Fibroblast of the aortic adventitia (primary cell): ENCODE measurements at regions not wholly inside any gene's neighbourhood (a gene's known extent, or its start where the extent isn't known, plus 50 kb on each side); places are given as distances from the start of the nearest gene placed in this dataset.

Experiments used
- DNase-seq: peaks from one replicate; pipeline ENCODE4 v3.0.0-alpha.2; 2010; ENCODE audit warnings: low read depth
- H3K4me3 ChIP-seq: 2 replicates; pipeline ENCODE4 v1.5.1; 2011; ENCODE audit warnings: low read depth, mild to moderate bottlenecking, control low read depth, low read length, moderate library complexity
- TF ChIP-seq, protein P1 (sequence below): IDR thresholded peaks from 2 replicates; pipeline ENCODE4 v1.5.1; 2011; ENCODE audit warnings: mild to moderate bottlenecking, low read length, control low read depth, inconsistent platforms; ENCODE audit not compliant: insufficient read depth

DNA sequence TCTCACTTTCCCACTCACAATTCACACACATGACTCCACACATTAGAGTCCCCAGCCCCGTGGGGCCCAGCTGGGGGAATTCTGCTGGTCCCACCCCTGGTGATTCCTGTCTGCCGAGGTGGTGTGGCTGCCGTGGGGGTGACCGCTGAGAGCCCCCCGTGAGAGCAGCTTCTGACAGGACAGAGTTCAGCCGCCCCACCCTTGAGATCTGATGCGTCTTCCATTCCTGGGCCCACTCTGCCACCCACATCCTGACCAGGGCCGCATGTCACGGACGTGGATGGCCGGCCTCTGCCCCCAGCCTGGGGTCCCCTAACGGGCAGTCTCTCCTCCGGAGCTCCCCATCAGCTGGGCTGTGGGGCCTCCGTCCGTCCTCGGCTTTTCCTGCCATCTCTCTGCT lies 240.1 kb upstream of the PITRM1 start:
- TF ChIP-seq, protein P1, sequence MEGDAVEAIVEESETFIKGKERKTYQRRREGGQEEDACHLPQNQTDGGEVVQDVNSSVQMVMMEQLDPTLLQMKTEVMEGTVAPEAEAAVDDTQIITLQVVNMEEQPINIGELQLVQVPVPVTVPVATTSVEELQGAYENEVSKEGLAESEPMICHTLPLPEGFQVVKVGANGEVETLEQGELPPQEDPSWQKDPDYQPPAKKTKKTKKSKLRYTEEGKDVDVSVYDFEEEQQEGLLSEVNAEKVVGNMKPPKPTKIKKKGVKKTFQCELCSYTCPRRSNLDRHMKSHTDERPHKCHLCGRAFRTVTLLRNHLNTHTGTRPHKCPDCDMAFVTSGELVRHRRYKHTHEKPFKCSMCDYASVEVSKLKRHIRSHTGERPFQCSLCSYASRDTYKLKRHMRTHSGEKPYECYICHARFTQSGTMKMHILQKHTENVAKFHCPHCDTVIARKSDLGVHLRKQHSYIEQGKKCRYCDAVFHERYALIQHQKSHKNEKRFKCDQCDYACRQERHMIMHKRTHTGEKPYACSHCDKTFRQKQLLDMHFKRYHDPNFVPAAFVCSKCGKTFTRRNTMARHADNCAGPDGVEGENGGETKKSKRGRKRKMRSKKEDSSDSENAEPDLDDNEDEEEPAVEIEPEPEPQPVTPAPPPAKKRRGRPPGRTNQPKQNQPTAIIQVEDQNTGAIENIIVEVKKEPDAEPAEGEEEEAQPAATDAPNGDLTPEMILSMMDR: no peak
- H3K4me3 ChIP-seq: no peak overlapping the region
- no peak for DNase-seq

DNA sequence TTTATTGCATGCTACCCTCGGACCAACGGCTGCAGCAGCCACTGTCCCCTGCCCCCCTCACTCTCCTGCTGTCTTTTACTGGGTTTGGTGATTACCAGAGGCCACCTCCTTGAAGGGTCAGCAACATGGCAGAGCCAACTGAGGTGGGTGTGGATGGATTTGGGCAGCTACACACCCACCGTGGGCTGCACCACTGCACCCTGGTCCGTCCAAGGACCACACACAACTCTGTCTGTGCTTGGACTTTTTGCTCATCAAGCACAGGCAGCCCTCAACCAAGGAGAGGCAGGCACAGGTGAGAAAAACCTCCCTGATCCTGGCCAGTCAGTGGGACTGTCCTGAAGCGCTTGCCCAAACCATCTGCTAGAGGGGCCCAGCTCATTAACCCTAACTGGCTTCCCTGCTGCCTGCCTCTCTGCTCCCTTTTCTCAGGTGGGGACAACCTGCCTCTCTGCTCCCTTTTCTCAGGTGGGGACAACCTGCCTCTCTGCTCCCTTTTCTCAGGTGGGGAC lies 239.5 kb upstream of the PITRM1 start:
- H3K4me3 ChIP-seq: no peak overlapping the region
- TF ChIP-seq, protein P1: no peak
- no peak for DNase-seq

DNA sequence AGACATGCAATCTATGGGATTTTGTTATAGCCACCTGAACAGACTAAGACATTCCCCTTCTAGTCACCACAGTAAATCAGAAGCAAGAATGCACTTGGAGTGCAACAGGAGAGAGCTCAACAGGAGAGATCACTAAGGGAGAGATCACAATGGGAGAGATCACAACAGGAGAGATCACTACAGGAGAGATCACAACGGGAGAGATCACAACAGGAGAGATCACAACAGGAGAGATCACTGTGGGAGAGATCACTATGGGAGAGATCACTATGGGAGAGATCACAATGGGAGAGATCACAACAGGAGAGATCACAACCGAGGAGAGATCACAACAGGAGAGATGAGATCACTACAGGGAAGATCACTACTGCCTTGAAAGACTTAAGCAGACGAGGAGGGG lies 238.5 kb upstream of the PITRM1 start:
- no peak overlapping the region for H3K4me3 ChIP-seq
- no peak for DNase-seq
- TF ChIP-seq, protein P1: no peak

DNA sequence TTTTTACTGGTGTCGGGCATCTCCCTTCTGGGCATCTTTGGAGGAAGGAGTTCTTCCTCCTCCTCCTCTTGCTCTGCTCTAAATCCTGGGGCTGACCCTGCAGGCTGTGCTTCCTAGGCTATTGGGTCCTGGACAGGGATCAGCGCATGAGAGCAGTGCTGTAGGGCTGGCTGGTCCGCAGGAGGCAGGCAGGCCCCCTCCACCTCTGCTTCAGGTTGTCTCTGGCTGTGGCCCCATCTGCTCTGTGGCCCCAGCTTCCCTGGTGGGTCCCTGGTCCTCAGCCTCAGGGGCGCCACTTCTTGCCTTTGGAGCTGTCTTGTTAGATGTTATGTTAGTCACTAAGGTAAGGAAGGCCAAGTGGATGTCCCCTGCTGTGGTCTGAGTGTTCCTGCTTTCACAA lies 237.3 kb upstream of the PITRM1 start:
- TF ChIP-seq, protein P1: no peak
- H3K4me3 ChIP-seq: no peak overlapping the region
- no peak for DNase-seq

DNA sequence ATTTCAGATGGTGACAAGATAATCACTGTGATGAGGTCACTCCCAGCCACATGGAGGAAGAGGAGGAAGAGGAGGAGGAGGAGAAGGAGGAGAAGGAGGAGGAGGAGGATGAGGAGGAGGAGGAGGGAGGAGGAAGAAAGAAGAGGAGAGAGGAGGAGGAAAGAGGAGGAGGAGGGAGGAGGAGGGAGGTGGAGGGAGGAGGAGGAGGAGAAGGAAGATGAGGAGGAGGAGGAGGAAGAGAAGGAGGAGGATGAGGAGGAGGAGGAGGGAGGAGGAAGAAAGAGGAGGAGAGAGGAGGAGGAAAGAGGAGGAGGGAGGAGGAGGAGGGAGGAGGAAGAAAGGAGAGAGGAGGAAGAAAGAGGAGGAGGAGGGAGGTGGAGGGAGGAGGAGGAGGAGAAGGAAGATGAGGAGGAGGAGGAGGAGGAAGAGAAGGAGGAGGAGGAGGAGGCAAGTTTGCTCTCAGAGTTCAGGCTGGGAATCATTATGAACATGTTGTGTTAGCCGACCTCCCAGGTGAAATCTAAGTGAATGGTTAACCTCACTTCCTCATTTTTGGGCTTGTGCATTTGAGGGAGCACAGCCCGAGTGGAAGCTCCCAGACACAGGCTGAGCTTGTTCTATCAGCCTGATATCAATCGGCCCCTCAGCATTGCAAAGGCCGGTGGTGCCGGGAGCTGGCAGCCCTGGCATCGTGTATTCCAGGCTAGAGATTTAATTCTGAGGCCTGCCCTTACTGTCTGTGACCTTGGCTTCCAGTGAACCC lies 236.2 kb upstream of the PITRM1 start:
- DNase-seq: no peak
- TF ChIP-seq, protein P1: no peak
- no peak overlapping the region for H3K4me3 ChIP-seq

DNA sequence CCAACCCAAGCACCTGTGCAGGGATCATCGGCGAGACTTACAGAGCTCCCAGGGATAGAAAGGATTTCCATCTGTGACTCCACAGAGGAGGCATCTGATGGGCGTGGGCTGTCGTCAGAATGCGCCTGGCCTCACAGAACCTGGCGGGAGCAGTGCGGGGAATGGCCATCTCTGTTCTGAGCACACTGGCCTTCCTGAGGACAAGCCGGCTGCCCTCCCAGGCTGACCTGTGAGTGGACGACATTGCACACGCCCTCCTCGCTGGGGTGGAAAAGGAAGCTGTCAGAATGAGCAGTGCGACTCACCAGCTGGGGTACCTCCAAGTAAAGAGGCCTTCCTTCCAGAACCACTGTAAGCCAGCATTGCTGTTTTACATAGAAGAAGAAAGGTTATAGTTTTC lies 234.6 kb upstream of the PITRM1 start:
- peak; percentile 61 for DNase-seq
- TF ChIP-seq, protein P1: no peak
- H3K4me3 ChIP-seq: no peak overlapping the region
